HepG2 (cell line): ENCODE measurements at regions not wholly inside any gene's neighbourhood (a gene's known extent, or its start where the extent isn't known, plus 50 kb on each side); places are given as distances from the start of the nearest gene placed in this dataset.

Source experiments
- ATAC-seq: fragments of 200-7000 bp; cut with Tn5 transposase; 3 replicates; pipeline ENCODE4 v1.9.1; 2020; ENCODE audit warnings: mild to moderate bottlenecking, moderate library complexity
- BruUV-seq: library from RNA; stranded (reverse); fragments of 400-500 nt; replicated peaks from 2 replicates; lab custom pipeline; 2021; lab: Mats Ljungman, UMichigan
- CTCF ChIA-PET: fragments of 300-600 bp; formaldehyde crosslinking; extraction: SDS; loops from one replicate; lab custom pipeline; 2021; ENCODE audit warnings: low total read pairs, inconsistent platforms, low intra/inter-chr PET ratio; lab: Yijun Ruan, JAX
- POLR2A ChIA-PET: fragments of 350-600 bp; sonication (Branson Sonifier 250); formaldehyde crosslinking; loops from one replicate; lab custom pipeline; 2020; ENCODE audit warnings: antibody characterized with exemption, inconsistent platforms; lab: Yijun Ruan, JAX
- DNase-seq: peaks from one replicate; pipeline ENCODE4 v3.0.0-alpha.2; 2015; ENCODE audit warnings: low spot score
- FAIRE-seq: peaks from 3 replicates; lab custom pipeline; 2011; peaks lifted over from hg19 to GRCh38; lab: Jason Lieb, UNC
- H2AFZ ChIP-seq: one replicate; pipeline ENCODE4 v1.6.1; 2011; ENCODE audit warnings: low read length, inconsistent platforms
- H3K27ac ChIP-seq: fragments of 300-600 bp; 3 replicates; pipeline ENCODE4 v1.8.0; 2011; ENCODE audit warnings: mixed run types, mild to moderate bottlenecking, mixed read lengths, low read length, inconsistent platforms; ENCODE audit not compliant: insufficient read depth; ENCODE audit errors: extremely low read length
- H3K27me3 ChIP-seq, 2 experiments: fragments of 200-600 bp in 1 of 2; 2 replicates in 1 of 2; 3 replicates in 1 of 2; pipeline versions ENCODE4 v1.6.0 to v1.8.0; 2011; ENCODE audit warnings: low read length in 2 of 2, mild to moderate bottlenecking in 2 of 2, moderate library complexity in 2 of 2, inconsistent platforms in 1 of 2; ENCODE audit not compliant: insufficient read depth in 2 of 2, control insufficient read depth in 1 of 2
- H3K36me3 ChIP-seq, 2 experiments: fragments of 200-600 bp in 1 of 2; replicated peaks in 1 of 2; 2 replicates in 1 of 2; 3 replicates in 1 of 2; pipeline versions ENCODE4 v1.5.1 to v1.8.0; 2011; ENCODE audit warnings: low read length in 2 of 2, inconsistent platforms in 1 of 2; ENCODE audit not compliant: insufficient read depth in 2 of 2, control insufficient read depth in 1 of 2
- H3K4me1 ChIP-seq: 2 replicates; pipeline ENCODE4 v1.5.1; 2012; ENCODE audit warnings: low read length, inconsistent platforms; ENCODE audit not compliant: insufficient read depth
- H3K4me2 ChIP-seq: 2 replicates; pipeline ENCODE4 v1.6.0; 2011; ENCODE audit warnings: low read depth, low read length, inconsistent platforms
- H3K4me3 ChIP-seq, 3 experiments: fragments of 200-600 bp in 1 of 3; sonication (generic), shearing (Covaris generic) in 1 of 3; replicated peaks in 1 of 3; 2 replicates each; pipeline ENCODE4 v1.5.1; 2011 to 2016; ENCODE audit warnings: low read length in 3 of 3, inconsistent platforms in 2 of 3, low read depth in 2 of 3, mild to moderate bottlenecking in 2 of 3, control low read depth in 1 of 3, mixed read lengths in 1 of 3; ENCODE audit not compliant: insufficient read depth in 1 of 3
- H3K79me2 ChIP-seq: one replicate; pipeline ENCODE4 v1.6.1; 2011; ENCODE audit warnings: low read length, inconsistent platforms; ENCODE audit not compliant: insufficient read depth
- H3K9ac ChIP-seq: 2 replicates; pipeline ENCODE4 v1.6.0; 2011; ENCODE audit warnings: mild to moderate bottlenecking, low read depth, low read length, inconsistent platforms; ENCODE audit not compliant: insufficient read depth
- H3K9me3 ChIP-seq: 2 replicates; pipeline ENCODE4 v1.5.1; 2012; ENCODE audit warnings: mild to moderate bottlenecking, low read length
- H4K20me1 ChIP-seq: 2 replicates; pipeline ENCODE4 v1.6.0; 2011; ENCODE audit warnings: inconsistent platforms, mild to moderate bottlenecking, low read length, moderate library complexity; ENCODE audit not compliant: insufficient read depth
- BHLHE40 ChIP-seq: IDR thresholded peaks from 2 replicates; pipeline ENCODE4 v1.6.1; 2011; ENCODE audit warnings: low read length, improper control_type of control experiment
- ESRRA ChIP-seq: sonication (generic); formaldehyde crosslinking; IDR thresholded peaks from 2 replicates; pipeline ENCODE4 v1.5.1; 2020; ENCODE audit warnings: mild to moderate bottlenecking, low read depth, missing genetic modification reagents
- MED1 ChIP-seq: sonication (generic); formaldehyde crosslinking; IDR thresholded peaks from 2 replicates; pipeline ENCODE4 v1.4.0; 2020; ENCODE audit warnings: missing genetic modification reagents
- MIER3 ChIP-seq: IDR thresholded peaks from 2 replicates; pipeline ENCODE4 v1.6.1; 2016; ENCODE audit warnings: missing compliant biosample characterization, borderline replicate concordance
- NCOA1 ChIP-seq: sonication (generic); formaldehyde crosslinking; IDR thresholded peaks from 2 replicates; pipeline ENCODE4 v1.9.0; 2021; ENCODE audit warnings: missing genetic modification reagents
- PAF1 ChIP-seq: IDR thresholded peaks from 2 replicates; pipeline ENCODE4 v1.6.1; 2016; ENCODE audit warnings: missing genetic modification reagents, missing compliant biosample characterization
- RFXAP ChIP-seq: sonication (generic); formaldehyde crosslinking; IDR thresholded peaks from 2 replicates; pipeline ENCODE4 v1.4.0; 2020; ENCODE audit warnings: missing genetic modification reagents, borderline replicate concordance
- RXRB ChIP-seq: IDR thresholded peaks from 2 replicates; pipeline ENCODE4 v1.6.1; 2016; ENCODE audit warnings: borderline replicate concordance, missing genetic modification reagents, missing compliant biosample characterization
- SNAI1 ChIP-seq: sonication (generic); formaldehyde crosslinking; IDR thresholded peaks from 2 replicates; pipeline ENCODE4 v1.5.0; 2020; ENCODE audit warnings: mild to moderate bottlenecking, missing genetic modification reagents, borderline replicate concordance
- ZNF614 ChIP-seq: IDR thresholded peaks from 2 replicates; pipeline ENCODE4 v1.6.1; 2018; ENCODE audit warnings: missing biosample characterization, missing genetic modification reagents, inconsistent platforms, borderline replicate concordance
- WGBS: methylation state at CpG from one replicate; pipeline ENCODE4 v1.1.6; 2017; ENCODE audit warnings: low lambda C conversion rate; 5-methylcytosine and 5-hydroxymethylcytosine counted together
- in situ Hi-C: cut with HindIII; loops from 2 replicates; pipeline ENCODE4 v1.10.0; 2017; ENCODE audit warnings: low pct_unique_long_range_greater_than_20kb; ENCODE audit not compliant: extremely low pct_ligation_motif_present
- intact Hi-C: fragments of 100-400 bp; cut with micrococcal nuclease; formaldehyde crosslinking; loops from one replicate; pipeline ENCODE4 v1.10.0; 2022; ENCODE audit not compliant: unreplicated experiment

DNA sequence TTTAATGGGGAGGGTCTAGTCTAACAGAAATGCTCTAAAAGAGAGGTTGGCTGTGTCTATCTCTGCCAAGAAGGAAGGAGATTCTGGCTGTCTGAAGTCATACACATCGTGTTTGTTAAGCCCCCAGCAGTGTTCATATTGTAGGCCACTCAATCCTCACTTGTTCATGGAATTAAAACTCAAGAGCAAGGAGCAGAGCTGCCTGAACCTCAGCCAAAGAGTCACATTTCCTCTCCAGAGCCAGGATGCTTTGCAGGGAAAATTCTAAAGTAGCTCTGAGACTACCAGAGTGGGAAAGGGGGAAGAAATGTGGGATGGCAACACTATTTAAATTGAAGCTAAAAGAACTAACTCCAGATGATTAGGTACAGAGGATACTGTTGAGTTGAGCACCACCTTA, 190.7 kb upstream of the CXCR4 start:
- TF ChIP-seq MIER3 (CRISPR knock-in tag) (no peak), MED1 (CRISPR knock-in tag) (no peak), SNAI1 (CRISPR knock-in tag) (no peak), ESRRA (CRISPR knock-in tag) (no peak)

DNA sequence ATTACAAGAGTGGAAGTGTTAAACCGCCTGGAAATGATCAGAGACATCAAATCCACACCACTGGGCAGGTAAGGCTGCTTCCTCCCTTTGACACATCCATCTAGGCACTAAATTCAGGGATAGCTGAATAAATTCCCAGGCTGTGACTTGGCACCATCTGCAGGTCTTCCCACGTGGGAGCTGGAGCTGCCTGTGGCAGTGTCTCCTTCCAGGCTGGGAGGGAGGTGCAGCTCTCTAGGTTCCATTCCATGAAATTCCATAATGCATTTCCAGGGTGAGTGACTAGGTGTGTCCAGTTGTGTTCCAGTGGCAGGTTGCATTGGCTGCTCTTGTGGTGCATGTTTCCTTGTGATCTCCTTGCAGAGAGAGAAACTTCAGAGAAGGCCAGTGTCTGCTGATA, 188.9 kb upstream of the CXCR4 start:
- 0% methylated on average over 2 of the region's 2 CpGs for WGBS
- Histone ChIP-seq H3K4me3 (no peak overlapping the region), H4K20me1 (no peaks in the 10 kb centered on the region), H3K4me2 (no peak overlapping the region), H2AFZ (no peak overlapping the region), H3K4me1 (no peaks in the 10 kb centered on the region), H3K9ac (no peak overlapping the region), H3K27ac (no peak overlapping the region), H3K36me3 (no peaks in the 10 kb centered on the region), H3K9me3 (no peaks in the 10 kb centered on the region), H3K79me2 (no peaks in the 10 kb centered on the region), H3K27me3 (peaks cover 0 to 3% of the 10 kb centered on the region in 2 experiments; a peak in 1 of 5 replicates)
- ChIA-PET CTCF (no interaction called here), POLR2A (no interaction called here)
- intact Hi-C loops, result no loop called here
- BruUV-seq, result no TSS peak
- FAIRE-seq (no peak), DNase-seq (no peak), ATAC-seq (no peak)
- TF ChIP-seq PAF1 (CRISPR knock-in tag) (no peak), BHLHE40 (no peak), RXRB (CRISPR knock-in tag) (no peak), NCOA1 (CRISPR knock-in tag) (no peak), ZNF614 (no peak), RFXAP (CRISPR knock-in tag) (no peak)
- in situ Hi-C loops, result no loop called here

More for the DNA sequence above, 190.7 kb upstream of the CXCR4 start:
- in situ Hi-C loops (no loop called here), intact Hi-C loops (no loop called here)
- Histone ChIP-seq H3K79me2 (no peaks in the 10 kb centered on the region), H3K4me3 (no peak overlapping the region), H3K36me3 (no peaks in the 10 kb centered on the region), H3K9me3 (no peaks in the 10 kb centered on the region), H3K27me3 (no peaks in the 10 kb centered on the region; a peak in 1 of 5 replicates), H3K4me1 (no peaks in the 10 kb centered on the region), H3K9ac (no peak overlapping the region), H3K27ac (no peak overlapping the region), H2AFZ (no peak overlapping the region), H3K4me2 (no peak overlapping the region), H4K20me1 (no peaks in the 10 kb centered on the region)
- FAIRE-seq (no peak), ATAC-seq (no peak), DNase-seq (no peak)
- 0% methylated on average over 1 of the region's 1 CpG for WGBS
- ChIA-PET CTCF (no interaction called here), POLR2A (no interaction called here)
- BruUV-seq, result no TSS peak
